PC-9 (cell line): ENCODE measurements at regions not wholly inside any gene's neighbourhood (a gene's known extent, or its start where the extent isn't known, plus 50 kb on each side); places are given as distances from the start of the nearest gene placed in this dataset.

ENCODE experiments used
- BruUV-seq: library from RNA; stranded (reverse); fragments of 400-500 nt; replicated peaks from 2 replicates; lab custom pipeline; 2021; lab: Mats Ljungman, UMichigan
- CTCF ChIA-PET: fragments of 300-600 bp; sonication (Branson Sonifier 250); formaldehyde crosslinking; loops from one replicate; lab custom pipeline; 2022; ENCODE audit warnings: antibody characterized with exemption; lab: Charles Lee
- POLR2A ChIA-PET: fragments of 300-600 bp; sonication (Branson Sonifier 250); formaldehyde crosslinking; loops from one replicate; lab custom pipeline; 2022; ENCODE audit warnings: antibody characterized with exemption; ENCODE audit not compliant: unreplicated experiment; lab: Charles Lee
- DNase-seq, 2 experiments: peaks; one replicate each; pipeline versions ENCODE4 v3.0.0 to v3.0.0-alpha.2; 2015 to 2022; ENCODE audit warnings: mixed read lengths in 1 of 2
- H2AFZ ChIP-seq: fragments of 200-600 bp; sonication (generic); 2 replicates; pipeline ENCODE4 v1.8.1; 2017; ENCODE audit warnings: antibody characterized with exemption
- H3F3A ChIP-seq: fragments of 200-600 bp; sonication (generic); 2 replicates; pipeline ENCODE4 v1.8.1; 2017; ENCODE audit warnings: antibody characterized with exemption, mild to moderate bottlenecking, low read depth; ENCODE audit not compliant: insufficient read depth
- H3K27ac ChIP-seq: fragments of 200-600 bp; sonication (generic); 2 replicates; pipeline ENCODE4 v1.6.1; 2016; ENCODE audit warnings: mixed run types
- H3K27me3 ChIP-seq: fragments of 200-600 bp; sonication (generic); 2 replicates; pipeline ENCODE4 v1.6.1; 2016; ENCODE audit warnings: low read depth, mixed run types; ENCODE audit not compliant: insufficient read depth
- H3K36me3 ChIP-seq: fragments of 200-600 bp; sonication (generic); 2 replicates; pipeline ENCODE4 v1.6.1; 2016; ENCODE audit warnings: low read depth, mixed run types
- H3K4me1 ChIP-seq: fragments of 200-600 bp; sonication (generic); replicated peaks from 2 replicates; pipeline ENCODE4 v1.6.1; 2016; ENCODE audit warnings: mixed run types; ENCODE audit not compliant: insufficient read depth
- H3K4me2 ChIP-seq: fragments of 200-600 bp; sonication (generic); 2 replicates; pipeline ENCODE4 v1.6.1; 2017; ENCODE audit warnings: mixed run types
- H3K4me3 ChIP-seq: fragments of 200-600 bp; sonication (generic); 2 replicates; pipeline ENCODE4 v1.6.1; 2016; ENCODE audit warnings: mixed run types
- H3K79me2 ChIP-seq: fragments of 200-600 bp; sonication (generic); 2 replicates; pipeline ENCODE4 v1.6.1; 2017; ENCODE audit warnings: low read depth, mixed run types
- H3K9me2 ChIP-seq: fragments of 200-600 bp; sonication (generic); 2 replicates; pipeline ENCODE4 v1.8.1; 2017; ENCODE audit warnings: mild to moderate bottlenecking; ENCODE audit not compliant: insufficient read depth
- H3K9me3 ChIP-seq: fragments of 200-600 bp; sonication (generic); 2 replicates; pipeline ENCODE4 v1.8.1; 2016; ENCODE audit warnings: low read depth; ENCODE audit not compliant: insufficient read depth
- H4K20me1 ChIP-seq: fragments of 200-600 bp; sonication (generic); 2 replicates; pipeline ENCODE4 v1.8.1; 2017; ENCODE audit not compliant: insufficient read depth
- EZH2 ChIP-seq: fragments of 200-600 bp; sonication (generic); IDR thresholded peaks from 2 replicates; pipeline ENCODE4 v1.8.0; 2017; ENCODE audit warnings: antibody characterized with exemption, low read depth
- intact Hi-C: fragments of 100-400 bp; cut with micrococcal nuclease; formaldehyde crosslinking; loops from one replicate; pipeline ENCODE4 v1.10.0; 2022; ENCODE audit not compliant: unreplicated experiment
- TF ChIP-seq, protein P1 (sequence below): fragments of 200-600 bp; sonication (generic); conservative IDR thresholded peaks from 2 replicates; pipeline ENCODE4 v1.6.1; 2017; ENCODE audit warnings: mixed run types, antibody characterized with exemption, mild to moderate bottlenecking, moderate library complexity

DNA sequence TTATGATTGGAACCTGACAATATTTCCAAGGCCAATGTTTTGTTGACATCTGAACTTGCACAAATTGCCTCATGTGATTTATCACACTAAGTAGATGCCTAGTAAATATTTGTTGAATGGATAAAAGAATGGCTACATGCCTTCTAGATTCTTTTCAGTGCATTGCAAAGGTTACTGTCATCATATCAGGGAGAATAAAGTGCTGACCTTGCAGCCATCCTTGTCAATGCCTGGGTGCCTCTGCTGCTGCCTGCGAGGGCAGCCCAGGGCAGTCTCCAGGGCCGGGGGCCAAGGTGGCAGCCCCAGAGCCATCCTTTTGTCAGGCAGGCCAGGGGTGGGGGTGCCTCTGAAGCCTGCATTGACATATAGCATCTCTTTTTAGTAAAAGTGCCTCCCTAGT lies 325.6 kb upstream of the MTNR1B start:
- Histone ChIP-seq H3K4me1 (no peaks in the 10 kb centered on the region), H3K9me3 (no peaks in the 10 kb centered on the region), H4K20me1 (no peaks in the 10 kb centered on the region), H3K27me3 (no peaks in the 10 kb centered on the region), H3K27ac (no peak overlapping the region), H3K36me3 (no peaks in the 10 kb centered on the region), H3K4me3 (no peak overlapping the region), H3K9me2 (no peaks in the 10 kb centered on the region), H2AFZ (no peak overlapping the region), H3K4me2 (no peak overlapping the region), H3K79me2 (no peaks in the 10 kb centered on the region), H3F3A (no peaks in the 10 kb centered on the region)
- intact Hi-C loops = no loop called here
- no TSS peak for BruUV-seq
- POLR2A ChIA-PET = no interaction called here
- TF ChIP-seq, protein P1, sequence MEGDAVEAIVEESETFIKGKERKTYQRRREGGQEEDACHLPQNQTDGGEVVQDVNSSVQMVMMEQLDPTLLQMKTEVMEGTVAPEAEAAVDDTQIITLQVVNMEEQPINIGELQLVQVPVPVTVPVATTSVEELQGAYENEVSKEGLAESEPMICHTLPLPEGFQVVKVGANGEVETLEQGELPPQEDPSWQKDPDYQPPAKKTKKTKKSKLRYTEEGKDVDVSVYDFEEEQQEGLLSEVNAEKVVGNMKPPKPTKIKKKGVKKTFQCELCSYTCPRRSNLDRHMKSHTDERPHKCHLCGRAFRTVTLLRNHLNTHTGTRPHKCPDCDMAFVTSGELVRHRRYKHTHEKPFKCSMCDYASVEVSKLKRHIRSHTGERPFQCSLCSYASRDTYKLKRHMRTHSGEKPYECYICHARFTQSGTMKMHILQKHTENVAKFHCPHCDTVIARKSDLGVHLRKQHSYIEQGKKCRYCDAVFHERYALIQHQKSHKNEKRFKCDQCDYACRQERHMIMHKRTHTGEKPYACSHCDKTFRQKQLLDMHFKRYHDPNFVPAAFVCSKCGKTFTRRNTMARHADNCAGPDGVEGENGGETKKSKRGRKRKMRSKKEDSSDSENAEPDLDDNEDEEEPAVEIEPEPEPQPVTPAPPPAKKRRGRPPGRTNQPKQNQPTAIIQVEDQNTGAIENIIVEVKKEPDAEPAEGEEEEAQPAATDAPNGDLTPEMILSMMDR = no peak
- no peak for TF ChIP-seq EZH2
- CTCF ChIA-PET = no interaction called here
- DNase-seq = no peak

- H3K9me2 ChIP-seq = no peaks in the 10 kb centered on the region
- H3K9me3 ChIP-seq = no peaks in the 10 kb centered on the region
- no peaks in the 10 kb centered on the region for H3K79me2 ChIP-seq
- ChIA-PET CTCF (no interaction called here), POLR2A (no interaction called here)
- H3K36me3 ChIP-seq = no peaks in the 10 kb centered on the region
- intact Hi-C loops = no loop called here
- TF ChIP-seq, protein P1 = no peak
- TF ChIP-seq EZH2 = no peak
- H3K4me2 ChIP-seq = no peak overlapping the region
- no peaks in the 10 kb centered on the region for H3K27me3 ChIP-seq
- H3K4me1 ChIP-seq = no peaks in the 10 kb centered on the region
- no peak overlapping the region for H3K4me3 ChIP-seq
- no peaks in the 10 kb centered on the region for H4K20me1 ChIP-seq
- no peak for DNase-seq
- no peak overlapping the region for H2AFZ ChIP-seq
- no peaks in the 10 kb centered on the region for H3F3A ChIP-seq
- H3K27ac ChIP-seq = no peak overlapping the region
- no TSS peak for BruUV-seq
Measured at GRCh38 chr11:92644595-92645445, 324.6 kb upstream of the MTNR1B start.

GRCh38 chr11:92651159-92651558 lies 318.3 kb upstream of the MTNR1B start:
- H3K36me3 ChIP-seq = no peaks in the 10 kb centered on the region
- no peaks in the 10 kb centered on the region for H3K27me3 ChIP-seq
- no peaks in the 10 kb centered on the region for H4K20me1 ChIP-seq
- H3F3A ChIP-seq = no peaks in the 10 kb centered on the region
- H3K4me2 ChIP-seq = no peak overlapping the region
- POLR2A ChIA-PET = no interaction called here
- no peaks in the 10 kb centered on the region for H3K9me2 ChIP-seq
- no peak for DNase-seq
- TF ChIP-seq EZH2 = no peak
- TF ChIP-seq, protein P1 = no peak
- intact Hi-C loops = no loop called here
- no TSS peak for BruUV-seq
- CTCF ChIA-PET = no interaction called here
- H3K4me3 ChIP-seq = no peak overlapping the region
- H3K9me3 ChIP-seq = no peaks in the 10 kb centered on the region
- no peaks in the 10 kb centered on the region for H3K79me2 ChIP-seq
- H2AFZ ChIP-seq = no peak overlapping the region
- no peak overlapping the region for H3K27ac ChIP-seq
- H3K4me1 ChIP-seq = no peaks in the 10 kb centered on the region
